NCI-H1417 (cell line): ENCODE measurements at regions not wholly inside any gene's neighbourhood (a gene's known extent, or its start where the extent isn't known, plus 50 kb on each side); places are given as distances from the start of the nearest gene placed in this dataset.
"Not testable (repeated sequence)": the region's sequence is repeated elsewhere in the genome, so short reads cannot be mapped to it uniquely, and the experiment has no call there.

Experiments
- DNase-seq, 3 experiments: peaks; one replicate each; lab custom pipeline; 2025; lab: John Stamatoyannopoulos, UW

- not testable (repeated sequence) for DNase-seq
Measured at GRCh38 chr15:69708436-69709122, 256.0 kb downstream of the RPLP1 start.

DNA sequence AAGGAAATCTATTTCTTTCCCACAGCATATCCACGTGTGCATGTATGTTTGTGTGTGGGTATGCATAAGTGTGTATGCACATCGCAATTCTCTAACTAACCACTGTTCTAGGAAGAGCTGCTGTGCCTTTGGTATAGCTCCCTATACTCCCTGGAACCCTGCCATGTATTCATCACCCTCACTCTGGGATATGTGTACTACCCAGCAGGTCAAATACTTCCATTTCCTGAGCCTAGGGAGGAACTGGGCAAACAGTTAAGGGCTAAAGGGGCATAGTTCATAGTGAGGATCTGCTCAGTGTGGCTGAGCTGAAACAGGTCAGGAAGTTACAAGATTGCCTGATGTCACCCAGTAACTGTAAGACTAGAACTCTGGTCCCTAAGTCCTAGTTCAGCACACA, 260.4 kb downstream of the RPLP1 start:
- no peak for DNase-seq

DNA sequence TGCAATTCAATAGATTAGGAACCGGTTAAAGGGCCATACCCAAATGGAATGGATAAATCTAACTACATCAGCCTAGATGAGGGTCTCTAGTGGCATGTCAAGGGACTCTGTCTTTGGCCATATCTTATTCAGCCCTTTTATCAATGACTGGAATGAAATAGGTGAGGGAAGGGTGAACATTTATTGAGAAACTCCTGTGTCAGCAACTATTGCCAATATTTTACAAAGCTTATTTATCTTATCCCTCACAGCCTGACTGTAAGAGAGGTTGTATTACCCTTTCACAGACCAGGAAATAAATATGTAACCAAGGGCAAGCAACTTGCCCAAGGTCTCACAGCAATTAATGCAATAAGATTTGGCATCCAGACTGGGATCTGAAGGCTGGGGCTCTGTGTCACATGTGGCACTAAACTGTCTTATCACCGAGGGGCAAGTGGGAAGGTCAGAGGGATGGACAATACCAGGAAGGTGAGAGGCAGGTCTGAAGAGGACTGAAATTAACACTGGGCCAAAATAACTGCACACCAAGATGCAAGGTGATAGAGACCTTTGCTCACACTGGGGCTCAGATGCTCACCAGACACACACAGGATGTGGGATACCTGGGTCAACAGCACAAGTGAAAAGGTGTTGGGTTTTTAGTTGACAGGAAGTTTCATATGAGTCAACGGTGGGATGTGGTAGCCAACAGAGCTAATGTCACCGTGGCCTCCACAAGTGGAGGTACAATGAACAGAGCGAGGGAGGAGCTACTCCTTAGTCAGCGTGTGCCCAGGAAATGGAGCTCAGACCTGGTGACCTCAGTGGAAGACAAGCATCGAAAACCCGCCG, 261.3 kb downstream of the RPLP1 start:
- no peak for DNase-seq

DNA sequence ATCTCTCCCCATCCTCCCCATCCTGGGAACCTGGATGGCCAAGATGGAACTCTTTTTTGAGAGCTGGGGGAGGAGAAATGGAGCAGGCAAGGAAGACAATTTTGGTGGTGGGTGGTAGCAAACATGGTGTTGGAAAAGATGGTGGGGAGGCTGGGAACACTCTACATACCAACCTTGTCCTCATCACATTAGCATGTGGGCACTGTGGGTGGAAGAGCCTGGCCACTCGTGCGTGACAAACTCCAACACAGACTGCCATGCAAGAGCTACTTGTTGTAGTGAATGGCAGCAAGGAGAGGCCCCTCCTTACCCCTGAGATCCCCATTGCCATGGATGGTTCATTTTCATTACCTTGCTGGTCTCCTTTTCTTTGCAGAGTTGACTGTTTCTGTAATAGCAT, 262.6 kb downstream of the RPLP1 start:
- DNase-seq, result no peak

DNA sequence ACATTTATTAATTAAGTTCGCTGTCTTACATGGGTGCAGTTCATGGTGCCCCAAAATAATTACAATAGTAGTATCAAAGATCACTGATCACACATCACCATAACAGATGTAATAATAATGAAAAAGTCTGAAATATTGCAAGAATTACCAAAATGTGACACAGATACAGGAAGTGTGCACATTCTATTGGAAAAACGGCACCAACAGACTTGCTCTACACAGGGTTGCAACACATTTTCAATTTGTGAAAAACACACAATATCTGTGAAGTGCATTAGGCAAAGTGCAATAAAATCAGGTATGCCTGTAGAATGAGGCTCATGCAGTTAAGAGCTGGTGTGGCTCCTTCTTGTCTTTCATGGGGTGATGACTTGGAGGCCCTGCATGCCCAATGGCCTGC, 265.8 kb downstream of the RPLP1 start:
- DNase-seq, result no peak

- no peak for DNase-seq
Measured at GRCh38 chr15:69718916-69719315, 266.3 kb downstream of the RPLP1 start.

GRCh38 chr15:69719527-69720240, 267.1 kb downstream of the RPLP1 start:
- no peak for DNase-seq

GRCh38 chr15:69720536-69720935, 267.9 kb downstream of the RPLP1 start:
- DNase-seq, result no peak

DNA sequence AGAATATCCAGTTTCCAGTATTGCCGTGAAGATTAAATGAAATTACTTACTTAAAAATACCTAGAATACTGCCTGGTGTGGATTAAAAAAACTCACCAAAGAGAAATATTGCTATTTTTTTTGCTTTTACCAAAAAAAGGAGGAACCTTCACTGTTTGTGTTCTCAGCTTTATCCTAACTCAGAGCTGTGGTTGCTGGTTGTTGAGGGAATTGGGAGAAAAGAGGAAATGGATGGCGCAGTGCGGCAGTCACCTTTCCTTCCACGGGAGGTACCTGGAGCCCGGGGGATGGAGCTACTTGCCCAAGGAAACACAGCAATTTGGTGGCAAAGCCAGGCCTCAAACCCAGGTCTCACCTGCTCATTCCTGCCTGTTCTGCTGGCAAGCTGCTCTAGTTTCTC, 270.3 kb downstream of the RPLP1 start:
- no peak for DNase-seq

GRCh38 chr15:69723404-69724096, 270.9 kb downstream of the RPLP1 start:
- peak; percentile 31 to 53 (median 38) for DNase-seq

GRCh38 chr15:69724333-69724732, 271.7 kb downstream of the RPLP1 start:
- no peak for DNase-seq

DNA sequence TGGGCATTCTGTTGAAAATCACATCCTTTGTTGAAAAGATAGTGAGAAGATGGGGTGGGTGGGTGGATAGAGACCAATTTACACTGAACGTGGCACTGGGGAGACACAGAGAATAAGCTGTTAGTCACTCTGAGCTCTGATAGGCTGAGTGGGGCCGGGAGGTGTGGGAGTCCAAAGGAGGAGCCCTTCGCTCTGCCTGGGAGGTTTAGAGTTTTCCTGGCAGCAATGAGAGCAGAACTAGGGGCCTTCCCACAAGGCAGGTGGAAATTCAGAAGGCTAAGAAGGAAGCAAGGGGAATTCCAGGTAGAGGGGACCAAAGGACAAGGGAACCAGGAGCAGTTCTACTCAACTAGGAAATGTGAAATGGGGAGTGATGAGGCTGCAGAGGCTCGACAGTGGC, 272.7 kb downstream of the RPLP1 start:
- DNase-seq, result no peak

GRCh38 chr15:69725957-69726356, 273.3 kb downstream of the RPLP1 start:
- no peak for DNase-seq

DNA sequence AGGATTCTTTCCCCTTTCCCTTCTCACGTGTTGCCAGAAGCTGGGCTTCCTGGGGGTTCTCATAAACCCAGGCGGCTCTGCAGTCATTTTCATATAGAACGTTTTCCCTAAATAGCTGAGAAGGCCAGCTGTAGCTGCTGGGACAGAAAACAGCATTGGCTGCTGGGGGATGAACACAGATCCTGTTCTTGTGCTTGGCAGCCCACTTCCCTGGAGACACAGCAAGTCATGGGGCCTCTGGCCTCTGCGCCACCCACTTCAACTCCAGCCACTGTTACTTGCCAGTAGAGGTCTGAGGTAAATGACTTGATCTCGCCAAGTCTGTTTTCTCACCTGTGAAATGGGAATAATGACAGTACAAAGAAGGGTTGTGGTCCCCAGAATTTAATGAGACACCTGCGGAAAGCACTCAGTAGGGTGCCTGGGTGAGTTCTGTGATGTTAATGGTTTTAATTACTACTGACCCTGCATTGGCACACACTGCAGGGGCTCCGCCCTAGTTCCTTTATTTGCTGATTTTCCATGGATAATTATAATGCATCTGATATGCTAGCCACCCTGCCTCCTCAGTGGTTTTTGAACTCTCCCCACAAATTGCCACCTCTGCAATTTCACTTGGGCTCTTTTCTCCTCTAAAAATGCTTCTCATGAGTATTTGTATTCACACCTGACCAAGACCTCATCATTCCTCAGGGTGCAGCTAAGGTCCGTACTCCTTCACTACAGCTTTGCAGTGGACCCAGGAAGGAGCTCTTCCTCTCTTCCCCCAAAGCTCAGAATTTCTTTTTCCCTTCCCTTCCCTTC, 274.7 kb downstream of the RPLP1 start:
- peak in 2 of 3 experiments; percentile 76 to 91 for DNase-seq

- peak in 2 of 3 experiments; percentile 15 to 16 for DNase-seq
Measured at GRCh38 chr15:69729167-69729748, 276.6 kb downstream of the RPLP1 start.

- no peak for DNase-seq
Measured at GRCh38 chr15:69730281-69731080, 277.9 kb downstream of the RPLP1 start.

GRCh38 chr15:69731081-69731330, 278.4 kb downstream of the RPLP1 start:
- no peak for DNase-seq

DNA sequence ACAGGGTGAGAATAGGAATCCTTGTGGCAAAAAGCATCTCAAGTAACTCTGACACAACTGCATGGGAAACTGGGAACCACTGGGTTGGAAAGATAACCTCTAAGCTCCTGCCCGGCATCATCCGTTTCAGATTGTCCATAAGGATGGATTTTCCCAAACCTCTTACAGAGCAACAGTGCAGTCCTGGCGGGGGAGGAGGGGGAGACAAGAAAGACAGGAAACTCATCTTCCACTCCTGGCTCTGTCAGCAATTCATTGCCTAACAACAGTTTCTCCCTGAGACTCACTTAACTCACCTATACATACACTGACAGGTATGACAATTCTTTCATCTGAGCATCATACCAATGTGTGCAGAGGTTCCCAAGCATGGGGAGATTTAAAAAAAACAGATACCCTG, 279.0 kb downstream of the RPLP1 start:
- no peak for DNase-seq

- no peak for DNase-seq
Measured at GRCh38 chr15:69732133-69732532, 279.5 kb downstream of the RPLP1 start.

DNA sequence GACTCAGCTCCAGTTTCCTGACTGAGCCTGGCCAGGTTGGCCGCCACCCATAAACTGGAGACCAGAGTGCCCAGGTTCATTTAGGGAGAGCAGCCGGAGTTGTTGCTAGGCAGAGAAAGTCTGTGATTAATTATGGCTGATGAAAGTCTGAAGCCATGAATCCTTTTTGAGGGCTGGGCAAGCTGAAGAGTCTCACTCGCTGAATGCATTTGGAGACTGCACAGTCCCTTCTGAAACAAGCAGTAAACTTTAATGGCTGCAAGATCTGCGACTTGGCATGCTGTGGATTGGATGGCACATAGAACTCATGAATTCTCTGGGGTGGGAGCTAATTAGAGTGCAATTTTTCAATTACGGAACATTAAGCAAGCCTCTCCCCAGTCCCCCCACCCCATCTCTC, 282.1 kb downstream of the RPLP1 start:
- DNase-seq, result peak in 1 of 3 experiments; percentile 34
